ENCODE measurements at regions not wholly inside any gene's neighbourhood (a gene's known extent, or its start where the extent isn't known, plus 50 kb on each side); places are given as distances from the start of the nearest gene placed in this dataset.
"Not testable (repeated sequence)": the region's sequence is repeated elsewhere in the genome, so short reads cannot be mapped to it uniquely, and the experiment has no call there.

GRCh38 chr11:25520459-25520858 is 811.5 kb upstream of the ANO3 start:
- DNase-seq = no peak

GRCh38 chr11:25527841-25528240 is 804.1 kb upstream of the ANO3 start:
- DNase-seq = no peak

GRCh38 chr11:25529572-25529971 is 802.4 kb upstream of the ANO3 start:
- DNase-seq = no peak

GRCh38 chr11:25535467-25536272 is 796.3 kb upstream of the ANO3 start:
- DNase-seq = no peak

- DNase-seq = no peak
Measured at GRCh38 chr11:25536289-25536688, 795.6 kb upstream of the ANO3 start.

- no peak for DNase-seq
Measured at GRCh38 chr11:25537393-25537792, 794.5 kb upstream of the ANO3 start.

- no peak for DNase-seq
Measured at GRCh38 chr11:25547292-25547691, 784.6 kb upstream of the ANO3 start.

GRCh38 chr11:25562417-25562816 is 769.5 kb upstream of the ANO3 start:
- no peak for DNase-seq

- DNase-seq = no peak
Measured at GRCh38 chr11:25565846-25566245, 766.1 kb upstream of the ANO3 start.

- no peak for DNase-seq
Measured at GRCh38 chr11:25566298-25567200, 765.4 kb upstream of the ANO3 start.

GRCh38 chr11:25576320-25576719 is 755.6 kb upstream of the ANO3 start:
- DNase-seq = no peak

- not testable (repeated sequence) for DNase-seq
Measured at GRCh38 chr11:25579554-25579953, 752.4 kb upstream of the ANO3 start.

GRCh38 chr11:25583596-25583995 is 748.3 kb upstream of the ANO3 start:
- DNase-seq = no peak

GRCh38 chr11:25587496-25587895 is 744.4 kb upstream of the ANO3 start:
- DNase-seq = no peak

- DNase-seq = no peak
Measured at GRCh38 chr11:25593221-25593620, 738.7 kb upstream of the ANO3 start.

GRCh38 chr11:25596701-25597100 is 735.2 kb upstream of the ANO3 start:
- DNase-seq = no peak

GRCh38 chr11:25597696-25598095 is 734.2 kb upstream of the ANO3 start:
- DNase-seq = no peak

- no peak for DNase-seq
Measured at GRCh38 chr11:25602149-25602548, 729.8 kb upstream of the ANO3 start.

- no peak for DNase-seq
Measured at GRCh38 chr11:25602959-25603358, 729.0 kb upstream of the ANO3 start.

- no peak for DNase-seq
Measured at GRCh38 chr11:25612806-25613205, 719.1 kb upstream of the ANO3 start.

GRCh38 chr11:25613451-25613850 is 718.5 kb upstream of the ANO3 start:
- DNase-seq = no peak

GRCh38 chr11:25613865-25614264 is 718.1 kb upstream of the ANO3 start:
- DNase-seq = no peak

GRCh38 chr11:25615069-25615468 is 716.9 kb upstream of the ANO3 start:
- no peak for DNase-seq

GRCh38 chr11:25615841-25616240 is 716.1 kb upstream of the ANO3 start:
- DNase-seq = no peak
